Left cardiac atrium (tissue), 4 donors: ENCODE measurements at regions not wholly inside any gene's neighbourhood (a gene's known extent, or its start where the extent isn't known, plus 50 kb on each side); places are given as distances from the start of the nearest gene placed in this dataset.
"Not testable (repeated sequence)": the region's sequence is repeated elsewhere in the genome, so short reads cannot be mapped to it uniquely, and the experiment has no call there.

Experiments used
- ATAC-seq, 2 donors: fragments of 200-7000 bp; cut with Tn5 transposase; one replicate each; pipeline ENCODE4 v1.9.1; 2020; ENCODE audit warnings: mild to moderate bottlenecking in 2 of 2, moderate library complexity in 2 of 2
- DNase-seq: peaks from one replicate; pipeline ENCODE4 v3.0.0-alpha.2; 2020
- intact Hi-C, 2 donors: fragments of 100-400 bp; cut with DNase I; formaldehyde crosslinking; loops; one replicate each; pipeline versions ENCODE4 v1.14.1 to v1.15.1; 2022 to 2023
- donor health status: DM: no; HTN: yes; CAD: no.
- donor health status: DM: no; HTN: yes; CAD: no; lungs with severe emphysema.
- donor health status: DM: yes; HTN: yes; CAD: no.
- donor health status: Dilated cardiomyopathy.

DNA sequence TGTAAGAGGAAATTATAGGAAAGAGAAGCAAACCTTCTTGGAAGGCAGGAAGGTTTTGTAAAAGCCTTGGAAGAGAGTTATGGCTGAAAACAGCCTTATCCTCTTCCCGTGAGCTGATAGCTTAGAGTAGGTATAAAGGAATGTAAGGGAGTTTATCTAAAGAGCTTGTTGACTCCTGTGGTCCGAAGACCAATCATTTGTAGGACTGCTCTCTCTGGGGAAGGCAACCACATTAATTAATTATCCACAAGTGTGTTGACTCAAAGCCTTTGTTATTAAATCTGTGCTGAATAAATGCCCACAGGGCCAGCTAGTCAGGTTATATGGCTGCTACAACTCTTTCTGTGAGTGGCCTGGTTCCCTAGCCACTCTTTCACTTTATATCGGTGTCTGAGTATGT is 452.1 kb upstream of the RASGRP1 start:
- intact Hi-C loops = no loop called here
- ATAC-seq = peak in 1 of 2 donors; percentile 36

DNA sequence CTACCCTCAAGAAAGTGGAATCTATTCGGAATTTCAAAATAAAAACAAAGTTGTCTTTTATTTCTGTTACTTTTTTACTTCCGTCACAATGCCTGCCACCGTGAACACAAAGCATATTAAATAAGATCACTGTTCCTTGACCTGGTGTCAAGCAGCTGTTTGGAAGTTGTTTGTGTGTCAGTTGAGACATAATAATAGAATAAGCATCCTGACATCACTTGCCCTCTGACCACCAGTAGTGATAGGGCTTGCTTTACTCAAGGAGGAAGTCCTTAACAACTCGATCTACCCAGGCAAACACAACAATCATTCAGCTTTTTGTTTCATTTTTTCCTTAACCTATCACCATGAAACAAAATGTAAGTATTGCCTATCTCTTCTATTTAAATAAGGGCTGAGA is 454.4 kb upstream of the RASGRP1 start:
- intact Hi-C loops = no loop called here
- no peak for DNase-seq
- ATAC-seq = no peak

More for the DNA sequence above, 452.1 kb upstream of the RASGRP1 start:
- DNase-seq = no peak

DNA sequence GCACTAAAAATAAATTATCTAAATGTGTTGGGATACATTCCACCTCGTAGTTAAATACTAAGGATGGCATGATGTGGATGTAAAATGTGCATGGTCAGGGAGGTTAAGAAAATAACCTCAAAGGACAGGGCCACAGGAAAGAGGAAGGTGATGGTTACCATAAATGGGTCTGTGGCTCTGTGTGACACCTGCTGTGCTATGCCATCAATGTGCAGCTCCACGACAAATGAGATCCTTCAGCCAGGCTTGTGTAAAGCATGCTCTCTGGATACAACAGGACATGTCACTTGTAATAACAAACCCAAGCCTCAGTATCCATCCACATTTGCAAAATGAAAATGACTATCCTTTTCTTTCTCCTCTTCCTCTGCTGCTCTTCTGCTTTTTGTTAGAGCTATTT is 456.7 kb upstream of the RASGRP1 start:
- intact Hi-C loops = no loop called here
- ATAC-seq = no peak
- no peak for DNase-seq

DNA sequence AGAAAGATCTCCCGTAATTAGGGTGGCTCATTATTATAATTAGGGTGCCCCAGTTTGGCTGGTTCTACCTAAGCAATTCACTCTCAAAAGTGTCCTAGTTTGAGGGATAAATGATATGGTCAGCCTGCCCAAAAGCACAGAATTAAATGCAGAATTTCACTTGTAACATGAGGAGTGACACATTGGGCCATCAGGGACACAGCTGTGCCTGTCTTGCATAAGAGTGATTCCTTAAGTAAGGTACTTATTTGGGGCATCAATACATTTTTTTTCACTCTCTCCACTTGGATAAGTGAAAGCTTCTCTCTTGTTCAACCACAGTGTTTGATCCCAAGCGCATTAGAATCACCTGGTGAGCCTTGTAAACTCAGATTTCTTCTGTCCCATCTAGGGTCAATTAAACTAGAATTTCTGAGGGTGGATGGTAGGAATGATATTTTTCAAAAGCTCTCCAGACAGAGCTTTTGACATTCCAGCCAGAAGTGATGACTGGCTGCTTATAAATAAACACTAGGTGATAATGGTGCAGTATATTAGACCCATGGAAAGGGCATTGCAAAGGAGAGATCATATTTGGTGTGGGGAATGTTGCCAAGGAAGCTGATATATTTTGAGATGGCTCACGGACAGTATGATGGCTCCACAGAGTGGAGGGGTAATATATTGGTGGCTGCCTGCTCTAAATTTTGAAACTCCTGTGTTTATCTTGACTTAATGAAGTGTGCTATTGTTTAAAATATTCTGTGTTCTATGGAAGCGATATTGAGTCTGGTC is 458.1 kb upstream of the RASGRP1 start:
- intact Hi-C loops = no loop called here
- ATAC-seq (peak; percentile 34 to 77), DNase-seq (no peak)

- no peak for DNase-seq
- no peak for ATAC-seq
- intact Hi-C loops = no loop called here
These were observed 460.7 kb upstream of the RASGRP1 start for GRCh38 chr15:39025321-39025720.

DNA sequence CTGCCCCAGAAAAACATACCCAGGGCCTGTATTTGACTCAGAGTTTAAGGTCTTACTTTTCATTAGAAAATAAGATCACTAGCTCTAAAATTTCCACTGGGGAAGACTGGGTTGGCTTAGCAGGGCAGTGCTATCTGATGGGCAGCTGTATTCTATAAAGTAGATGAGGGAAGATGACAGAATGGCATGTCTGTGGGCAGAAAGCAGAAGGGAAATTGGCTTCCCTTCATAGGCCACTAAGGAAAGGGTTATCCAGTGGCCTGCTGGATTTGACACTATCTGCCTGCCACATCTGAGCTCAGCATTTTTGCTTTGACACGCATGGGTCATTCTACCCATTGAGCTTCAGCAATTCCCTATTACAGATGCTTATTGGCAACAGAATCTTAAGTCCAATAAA is 461.3 kb upstream of the RASGRP1 start:
- no peak for DNase-seq
- no peak for ATAC-seq
- intact Hi-C loops = no loop called here

GRCh38 chr15:39028069-39028468 is 463.5 kb upstream of the RASGRP1 start:
- DNase-seq = peak; percentile 53
- intact Hi-C loops = no loop called here
- peak in 1 of 2 donors; percentile 87 for ATAC-seq

- DNase-seq = no peak
- intact Hi-C loops = no loop called here
- ATAC-seq = no peak
These were observed 465.1 kb upstream of the RASGRP1 start for GRCh38 chr15:39029741-39030140.

GRCh38 chr15:39030291-39031070 is 465.9 kb upstream of the RASGRP1 start:
- no peak for DNase-seq
- ATAC-seq = no peak
- intact Hi-C loops = no loop called here

GRCh38 chr15:39031596-39031995 is 467.0 kb upstream of the RASGRP1 start:
- DNase-seq (no peak), ATAC-seq (no peak)
- intact Hi-C loops = no loop called here

- no peak for ATAC-seq
- DNase-seq = no peak
- intact Hi-C loops = no loop called here
These were observed 470.2 kb upstream of the RASGRP1 start for GRCh38 chr15:39034816-39035215.

GRCh38 chr15:39037611-39038010 is 473.0 kb upstream of the RASGRP1 start:
- ATAC-seq, intact Hi-C loops, DNase-seq: not testable (repeated sequence)

DNA sequence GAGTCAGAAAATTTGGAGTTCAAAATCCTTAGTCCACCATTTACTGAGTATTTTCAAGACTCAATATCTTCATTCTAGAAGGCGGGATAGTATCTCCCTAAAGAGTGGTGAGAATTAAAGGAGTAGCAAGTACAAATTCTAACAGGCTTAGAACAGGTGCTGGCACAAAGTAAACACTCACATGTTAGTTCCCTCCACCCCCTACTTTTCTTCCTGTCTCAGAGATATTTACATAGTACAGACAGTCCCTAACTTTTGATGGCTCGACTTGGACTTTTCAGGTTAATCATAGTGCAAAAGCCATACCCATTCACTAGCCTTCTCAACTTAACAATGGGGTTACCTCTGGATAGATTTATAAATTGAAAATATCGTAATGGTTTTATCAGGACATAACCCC is 476.2 kb upstream of the RASGRP1 start:
- intact Hi-C loops = no loop called here
- ATAC-seq (no peak), DNase-seq (no peak)

DNA sequence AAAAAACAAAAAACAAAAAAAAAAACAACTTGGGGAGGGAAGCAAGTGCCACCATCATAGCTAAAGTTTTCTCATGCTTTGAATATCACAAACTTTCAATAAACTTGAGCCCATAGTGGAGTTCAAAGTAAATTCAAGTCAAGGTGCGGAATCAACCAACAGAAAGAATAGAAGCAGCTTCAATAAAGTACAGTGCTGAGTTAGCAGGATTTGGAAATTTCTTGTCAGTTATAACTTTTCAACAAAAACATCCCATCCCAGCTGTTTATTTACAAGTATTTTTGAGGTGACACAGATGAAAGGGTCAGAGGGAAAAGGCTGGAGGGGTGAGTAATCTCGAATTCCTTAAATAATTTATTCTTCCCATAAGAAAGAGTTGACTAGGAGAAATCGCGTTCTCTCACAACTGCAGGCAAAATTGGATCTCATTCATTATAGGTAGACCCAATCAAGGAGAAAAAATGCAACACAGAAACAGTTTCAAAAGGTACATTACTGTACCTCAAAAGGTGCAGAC is 477.4 kb upstream of the RASGRP1 start:
- ATAC-seq (no peak), DNase-seq (no peak)
- intact Hi-C loops = no loop called here

GRCh38 chr15:39051626-39052322 is 487.2 kb upstream of the RASGRP1 start:
- intact Hi-C loops = no loop called here
- no peak for DNase-seq
- ATAC-seq = no peak

- ATAC-seq (no peak), DNase-seq (no peak)
- intact Hi-C loops = no loop called here
These were observed 487.7 kb upstream of the RASGRP1 start for GRCh38 chr15:39052323-39052705.

- ATAC-seq (no peak), DNase-seq (no peak)
- intact Hi-C loops = no loop called here
These were observed 488.9 kb upstream of the RASGRP1 start for GRCh38 chr15:39053480-39053879.

DNA sequence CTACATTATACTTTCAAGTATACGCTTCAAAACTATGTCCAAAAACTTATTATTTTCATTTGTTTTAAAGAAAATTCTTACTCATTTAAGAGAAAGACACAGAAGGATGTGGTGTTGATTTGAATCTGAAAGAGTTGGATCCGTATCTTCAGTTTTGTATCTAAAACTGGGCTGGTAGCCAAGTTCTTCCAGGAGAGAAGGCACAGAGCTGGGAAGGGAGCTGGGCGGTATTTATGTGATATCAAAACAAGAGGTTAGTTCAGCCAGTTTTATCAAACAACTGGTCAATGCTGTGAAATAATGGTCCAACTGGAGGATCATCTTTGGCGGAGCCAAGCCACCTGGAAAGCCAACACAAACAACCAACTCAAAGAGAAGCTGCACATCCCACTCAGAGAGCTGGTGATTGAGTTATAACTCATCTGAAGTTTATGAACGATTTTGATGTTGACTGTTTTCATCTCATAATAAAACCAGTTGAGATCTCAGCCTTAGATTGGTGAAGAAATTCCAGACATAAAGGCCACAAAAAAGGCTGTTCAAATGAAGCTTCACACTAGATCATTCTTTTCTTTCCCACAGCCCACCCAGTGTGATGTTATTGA is 489.6 kb upstream of the RASGRP1 start:
- no peak for DNase-seq
- intact Hi-C loops = no loop called here
- peak in 1 of 2 donors; percentile 45 for ATAC-seq

- ATAC-seq = no peak
- intact Hi-C loops = no loop called here
- DNase-seq = no peak
These were observed 491.7 kb upstream of the RASGRP1 start for GRCh38 chr15:39056357-39056756.
